HepG2 (cell line): ENCODE measurements at regions not wholly inside any gene's neighbourhood (a gene's known extent, or its start where the extent isn't known, plus 50 kb on each side); places are given as distances from the start of the nearest gene placed in this dataset.

Experiments
- ATAC-seq: fragments of 200-7000 bp; cut with Tn5 transposase; 3 replicates; pipeline ENCODE4 v1.9.1; 2020; ENCODE audit warnings: mild to moderate bottlenecking, moderate library complexity
- BruUV-seq: library from RNA; stranded (reverse); fragments of 400-500 nt; replicated peaks from 2 replicates; lab custom pipeline; 2021; lab: Mats Ljungman, UMichigan
- CTCF ChIA-PET: fragments of 300-600 bp; formaldehyde crosslinking; extraction: SDS; loops from one replicate; lab custom pipeline; 2021; ENCODE audit warnings: low total read pairs, inconsistent platforms, low intra/inter-chr PET ratio; lab: Yijun Ruan, JAX
- POLR2A ChIA-PET: fragments of 350-600 bp; sonication (Branson Sonifier 250); formaldehyde crosslinking; loops from one replicate; lab custom pipeline; 2020; ENCODE audit warnings: antibody characterized with exemption, inconsistent platforms; lab: Yijun Ruan, JAX
- DNase-seq: peaks from one replicate; pipeline ENCODE4 v3.0.0-alpha.2; 2015; ENCODE audit warnings: low spot score
- FAIRE-seq: peaks from 3 replicates; lab custom pipeline; 2011; peaks lifted over from hg19 to GRCh38; lab: Jason Lieb, UNC
- H2AFZ ChIP-seq: one replicate; pipeline ENCODE4 v1.6.1; 2011; ENCODE audit warnings: low read length, inconsistent platforms
- H3K27ac ChIP-seq: fragments of 300-600 bp; 3 replicates; pipeline ENCODE4 v1.8.0; 2011; ENCODE audit warnings: mixed run types, mild to moderate bottlenecking, mixed read lengths, low read length, inconsistent platforms; ENCODE audit not compliant: insufficient read depth; ENCODE audit errors: extremely low read length
- H3K27me3 ChIP-seq, 2 experiments: fragments of 200-600 bp in 1 of 2; 2 replicates in 1 of 2; 3 replicates in 1 of 2; pipeline versions ENCODE4 v1.6.0 to v1.8.0; 2011; ENCODE audit warnings: low read length in 2 of 2, mild to moderate bottlenecking in 2 of 2, moderate library complexity in 2 of 2, inconsistent platforms in 1 of 2; ENCODE audit not compliant: insufficient read depth in 2 of 2, control insufficient read depth in 1 of 2
- H3K36me3 ChIP-seq, 2 experiments: fragments of 200-600 bp in 1 of 2; replicated peaks in 1 of 2; 2 replicates in 1 of 2; 3 replicates in 1 of 2; pipeline versions ENCODE4 v1.5.1 to v1.8.0; 2011; ENCODE audit warnings: low read length in 2 of 2, inconsistent platforms in 1 of 2; ENCODE audit not compliant: insufficient read depth in 2 of 2, control insufficient read depth in 1 of 2
- H3K4me1 ChIP-seq: 2 replicates; pipeline ENCODE4 v1.5.1; 2012; ENCODE audit warnings: low read length, inconsistent platforms; ENCODE audit not compliant: insufficient read depth
- H3K4me2 ChIP-seq: 2 replicates; pipeline ENCODE4 v1.6.0; 2011; ENCODE audit warnings: low read depth, low read length, inconsistent platforms
- H3K4me3 ChIP-seq, 3 experiments: fragments of 200-600 bp in 1 of 3; sonication (generic), shearing (Covaris generic) in 1 of 3; replicated peaks in 1 of 3; 2 replicates each; pipeline ENCODE4 v1.5.1; 2011 to 2016; ENCODE audit warnings: low read length in 3 of 3, inconsistent platforms in 2 of 3, low read depth in 2 of 3, mild to moderate bottlenecking in 2 of 3, control low read depth in 1 of 3, mixed read lengths in 1 of 3; ENCODE audit not compliant: insufficient read depth in 1 of 3
- H3K79me2 ChIP-seq: one replicate; pipeline ENCODE4 v1.6.1; 2011; ENCODE audit warnings: low read length, inconsistent platforms; ENCODE audit not compliant: insufficient read depth
- H3K9ac ChIP-seq: 2 replicates; pipeline ENCODE4 v1.6.0; 2011; ENCODE audit warnings: mild to moderate bottlenecking, low read depth, low read length, inconsistent platforms; ENCODE audit not compliant: insufficient read depth
- H3K9me3 ChIP-seq: 2 replicates; pipeline ENCODE4 v1.5.1; 2012; ENCODE audit warnings: mild to moderate bottlenecking, low read length
- H4K20me1 ChIP-seq: 2 replicates; pipeline ENCODE4 v1.6.0; 2011; ENCODE audit warnings: inconsistent platforms, mild to moderate bottlenecking, low read length, moderate library complexity; ENCODE audit not compliant: insufficient read depth
- MBNL3 ChIP-seq: fragments of 250-450 bp; sonication (Bioruptor Pico); conservative IDR thresholded peaks from 2 replicates; pipeline ENCODE4 v1.8.0; 2022; ENCODE audit warnings: mild to moderate bottlenecking, inconsistent platforms
- NFYC ChIP-seq: IDR thresholded peaks from 2 replicates; pipeline ENCODE4 v1.6.1; 2016; ENCODE audit warnings: missing genetic modification reagents, missing compliant biosample characterization
- PHB2 ChIP-seq: fragments of 450-650 bp; IDR thresholded peaks from 2 replicates; pipeline ENCODE4 v1.6.1; 2018; ENCODE audit not compliant: partially characterized antibody
- ZNF547 ChIP-seq: sonication (generic); formaldehyde crosslinking; IDR thresholded peaks from 2 replicates; pipeline ENCODE4 v1.5.1; 2020; ENCODE audit warnings: mild to moderate bottlenecking, missing genetic modification reagents
- WGBS: methylation state at CpG from one replicate; pipeline ENCODE4 v1.1.6; 2017; ENCODE audit warnings: low lambda C conversion rate; 5-methylcytosine and 5-hydroxymethylcytosine counted together
- in situ Hi-C: cut with HindIII; loops from 2 replicates; pipeline ENCODE4 v1.10.0; 2017; ENCODE audit warnings: low pct_unique_long_range_greater_than_20kb; ENCODE audit not compliant: extremely low pct_ligation_motif_present
- intact Hi-C: fragments of 100-400 bp; cut with micrococcal nuclease; formaldehyde crosslinking; loops from one replicate; pipeline ENCODE4 v1.10.0; 2022; ENCODE audit not compliant: unreplicated experiment
- TF ChIP-seq, protein P1 (sequence below): sonication (generic); formaldehyde crosslinking; IDR thresholded peaks from 2 replicates; pipeline ENCODE4 v1.5.0; 2020; ENCODE audit warnings: mild to moderate bottlenecking, missing genetic modification reagents
- TF ChIP-seq, protein P2 (sequence below): sonication (generic); formaldehyde crosslinking; IDR thresholded peaks from 2 replicates; pipeline ENCODE4 v1.4.0; 2020; ENCODE audit warnings: missing genetic modification reagents, mild to moderate bottlenecking, borderline replicate concordance
- TF ChIP-seq, protein P3 (sequence below): sonication (generic); formaldehyde crosslinking; IDR thresholded peaks from 2 replicates; pipeline ENCODE4 v1.5.0; 2020; ENCODE audit warnings: missing genetic modification reagents
- TF ChIP-seq, protein P4 (sequence below), 2 experiments: sonication (generic) in 1 of 2; formaldehyde crosslinking in 1 of 2; IDR thresholded peaks; 2 replicates each; pipeline versions ENCODE4 v1.6.1 to v1.9.0; 2014 to 2022; ENCODE audit warnings: antibody characterized with exemption in 1 of 2, borderline replicate concordance in 1 of 2, inconsistent platforms in 1 of 2, low read depth in 1 of 2, missing genetic modification reagents in 1 of 2

DNA sequence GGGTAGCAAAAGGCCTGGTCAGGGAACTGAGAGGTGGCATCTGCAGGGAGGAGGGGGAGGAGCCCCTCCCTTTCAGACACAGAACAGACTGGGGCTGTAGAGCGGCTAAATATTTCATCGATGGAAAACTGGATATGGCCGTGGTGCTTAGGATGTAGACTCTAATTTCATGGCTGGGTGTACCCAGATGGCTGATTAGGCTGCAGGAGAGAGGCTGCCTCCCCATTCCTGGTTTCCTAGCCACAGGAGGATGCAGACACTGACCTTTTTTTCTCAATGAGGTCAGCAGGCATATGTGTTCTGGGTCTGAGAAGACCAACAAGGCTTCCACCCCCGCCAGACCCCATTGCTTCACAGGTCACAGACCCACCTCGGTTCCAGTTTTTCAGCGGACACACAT is 58.1 kb upstream of the CALM2 start:
- 69% methylated on average over 6 of the region's 6 CpGs for WGBS
- no peaks in the 10 kb centered on the region for H3K36me3 ChIP-seq
- in situ Hi-C loops, result no loop called here
- TF ChIP-seq NFYC (CRISPR knock-in tag) (no peak), ZNF547 (no peak), PHB2 (no peak), MBNL3 (CRISPR knock-in tag) (no peak)
- TF ChIP-seq, protein P1, sequence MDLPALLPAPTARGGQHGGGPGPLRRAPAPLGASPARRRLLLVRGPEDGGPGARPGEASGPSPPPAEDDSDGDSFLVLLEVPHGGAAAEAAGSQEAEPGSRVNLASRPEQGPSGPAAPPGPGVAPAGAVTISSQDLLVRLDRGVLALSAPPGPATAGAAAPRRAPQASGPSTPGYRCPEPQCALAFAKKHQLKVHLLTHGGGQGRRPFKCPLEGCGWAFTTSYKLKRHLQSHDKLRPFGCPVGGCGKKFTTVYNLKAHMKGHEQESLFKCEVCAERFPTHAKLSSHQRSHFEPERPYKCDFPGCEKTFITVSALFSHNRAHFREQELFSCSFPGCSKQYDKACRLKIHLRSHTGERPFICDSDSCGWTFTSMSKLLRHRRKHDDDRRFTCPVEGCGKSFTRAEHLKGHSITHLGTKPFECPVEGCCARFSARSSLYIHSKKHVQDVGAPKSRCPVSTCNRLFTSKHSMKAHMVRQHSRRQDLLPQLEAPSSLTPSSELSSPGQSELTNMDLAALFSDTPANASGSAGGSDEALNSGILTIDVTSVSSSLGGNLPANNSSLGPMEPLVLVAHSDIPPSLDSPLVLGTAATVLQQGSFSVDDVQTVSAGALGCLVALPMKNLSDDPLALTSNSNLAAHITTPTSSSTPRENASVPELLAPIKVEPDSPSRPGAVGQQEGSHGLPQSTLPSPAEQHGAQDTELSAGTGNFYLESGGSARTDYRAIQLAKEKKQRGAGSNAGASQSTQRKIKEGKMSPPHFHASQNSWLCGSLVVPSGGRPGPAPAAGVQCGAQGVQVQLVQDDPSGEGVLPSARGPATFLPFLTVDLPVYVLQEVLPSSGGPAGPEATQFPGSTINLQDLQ, result no peak
- TF ChIP-seq, protein P2, sequence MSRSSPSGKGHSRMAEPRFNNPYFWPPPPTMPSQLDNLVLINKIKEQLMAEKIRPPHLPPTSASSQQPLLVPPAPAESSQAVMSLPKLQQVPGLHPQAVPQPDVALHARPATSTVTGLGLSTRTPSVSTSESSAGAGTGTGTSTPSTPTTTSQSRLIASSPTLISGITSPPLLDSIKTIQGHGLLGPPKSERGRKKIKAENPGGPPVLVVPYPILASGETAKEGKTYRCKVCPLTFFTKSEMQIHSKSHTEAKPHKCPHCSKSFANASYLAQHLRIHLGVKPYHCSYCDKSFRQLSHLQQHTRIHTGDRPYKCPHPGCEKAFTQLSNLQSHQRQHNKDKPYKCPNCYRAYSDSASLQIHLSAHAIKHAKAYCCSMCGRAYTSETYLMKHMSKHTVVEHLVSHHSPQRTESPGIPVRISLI (CRISPR knock-in tag), result no peak
- TF ChIP-seq, protein P3, sequence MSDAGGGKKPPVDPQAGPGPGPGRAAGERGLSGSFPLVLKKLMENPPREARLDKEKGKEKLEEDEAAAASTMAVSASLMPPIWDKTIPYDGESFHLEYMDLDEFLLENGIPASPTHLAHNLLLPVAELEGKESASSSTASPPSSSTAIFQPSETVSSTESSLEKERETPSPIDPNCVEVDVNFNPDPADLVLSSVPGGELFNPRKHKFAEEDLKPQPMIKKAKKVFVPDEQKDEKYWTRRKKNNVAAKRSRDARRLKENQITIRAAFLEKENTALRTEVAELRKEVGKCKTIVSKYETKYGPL (CRISPR knock-in tag), result no peak
- TF ChIP-seq, protein P4, sequence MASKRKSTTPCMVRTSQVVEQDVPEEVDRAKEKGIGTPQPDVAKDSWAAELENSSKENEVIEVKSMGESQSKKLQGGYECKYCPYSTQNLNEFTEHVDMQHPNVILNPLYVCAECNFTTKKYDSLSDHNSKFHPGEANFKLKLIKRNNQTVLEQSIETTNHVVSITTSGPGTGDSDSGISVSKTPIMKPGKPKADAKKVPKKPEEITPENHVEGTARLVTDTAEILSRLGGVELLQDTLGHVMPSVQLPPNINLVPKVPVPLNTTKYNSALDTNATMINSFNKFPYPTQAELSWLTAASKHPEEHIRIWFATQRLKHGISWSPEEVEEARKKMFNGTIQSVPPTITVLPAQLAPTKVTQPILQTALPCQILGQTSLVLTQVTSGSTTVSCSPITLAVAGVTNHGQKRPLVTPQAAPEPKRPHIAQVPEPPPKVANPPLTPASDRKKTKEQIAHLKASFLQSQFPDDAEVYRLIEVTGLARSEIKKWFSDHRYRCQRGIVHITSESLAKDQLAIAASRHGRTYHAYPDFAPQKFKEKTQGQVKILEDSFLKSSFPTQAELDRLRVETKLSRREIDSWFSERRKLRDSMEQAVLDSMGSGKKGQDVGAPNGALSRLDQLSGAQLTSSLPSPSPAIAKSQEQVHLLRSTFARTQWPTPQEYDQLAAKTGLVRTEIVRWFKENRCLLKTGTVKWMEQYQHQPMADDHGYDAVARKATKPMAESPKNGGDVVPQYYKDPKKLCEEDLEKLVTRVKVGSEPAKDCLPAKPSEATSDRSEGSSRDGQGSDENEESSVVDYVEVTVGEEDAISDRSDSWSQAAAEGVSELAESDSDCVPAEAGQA (IDR thresholded peaks at IDR 0.05; ENCODE audit: low read depth), result no peak
- TF ChIP-seq, protein P4 (CRISPR knock-in tag; IDR thresholded peaks at IDR 0.05; ENCODE audit: borderline replicate concordance), result no peak
- peaks cover 9 to 56% of the 10 kb centered on the region in 2 experiments; a peak in 4 of 5 replicates for H3K27me3 ChIP-seq
- H3K27ac ChIP-seq, result no peak overlapping the region
- no peak overlapping the region for H2AFZ ChIP-seq
- H4K20me1 ChIP-seq, result no peaks in the 10 kb centered on the region
- H3K4me2 ChIP-seq, result no peak overlapping the region
- intact Hi-C loops, result no loop called here
- ChIA-PET POLR2A (no interaction called here), CTCF (no interaction called here)
- no peak overlapping the region for H3K4me3 ChIP-seq
- peaks cover 30% of the 10 kb centered on the region for H3K4me1 ChIP-seq
- H3K9ac ChIP-seq, result no peak overlapping the region
- no peaks in the 10 kb centered on the region for H3K9me3 ChIP-seq
- FAIRE-seq, result no peak
- no peak for DNase-seq
- H3K79me2 ChIP-seq, result no peaks in the 10 kb centered on the region
- ATAC-seq, result no peak
- BruUV-seq, result no TSS peak
